Right forelimb (tissue), 1 donor: ENCODE measurements at regions not wholly inside any gene's neighbourhood (a gene's known extent, or its start where the extent isn't known, plus 50 kb on each side); places are given as distances from the start of the nearest gene placed in this dataset.
"Not testable (repeated sequence)": the region's sequence is repeated elsewhere in the genome, so short reads cannot be mapped to it uniquely, and the experiment has no call there.

Experiments
- DNase-seq: peaks from one replicate; pipeline ENCODE4 v3.0.0-alpha.2; 2018

DNA sequence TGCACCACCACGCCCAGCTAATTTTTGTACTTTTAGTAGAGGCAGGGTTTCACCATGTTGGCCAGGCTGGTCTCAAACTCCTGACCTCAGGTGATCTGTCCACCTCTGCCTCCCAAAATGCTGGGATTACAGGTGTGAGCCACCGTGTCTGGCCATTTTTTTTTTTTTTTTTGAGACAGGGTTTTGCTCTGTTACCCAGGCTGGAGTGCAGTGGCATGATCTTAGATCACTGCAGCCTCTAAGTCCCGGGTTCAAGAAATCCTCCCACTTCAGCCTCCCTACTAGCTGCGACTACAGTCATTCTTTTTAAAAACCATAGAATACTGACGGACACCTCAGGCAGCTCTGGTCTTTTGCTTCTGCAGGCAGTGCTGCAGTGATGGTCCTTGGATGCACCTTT is 54.9 kb upstream of the PTPN1 start:
- not testable (repeated sequence) for DNase-seq

DNA sequence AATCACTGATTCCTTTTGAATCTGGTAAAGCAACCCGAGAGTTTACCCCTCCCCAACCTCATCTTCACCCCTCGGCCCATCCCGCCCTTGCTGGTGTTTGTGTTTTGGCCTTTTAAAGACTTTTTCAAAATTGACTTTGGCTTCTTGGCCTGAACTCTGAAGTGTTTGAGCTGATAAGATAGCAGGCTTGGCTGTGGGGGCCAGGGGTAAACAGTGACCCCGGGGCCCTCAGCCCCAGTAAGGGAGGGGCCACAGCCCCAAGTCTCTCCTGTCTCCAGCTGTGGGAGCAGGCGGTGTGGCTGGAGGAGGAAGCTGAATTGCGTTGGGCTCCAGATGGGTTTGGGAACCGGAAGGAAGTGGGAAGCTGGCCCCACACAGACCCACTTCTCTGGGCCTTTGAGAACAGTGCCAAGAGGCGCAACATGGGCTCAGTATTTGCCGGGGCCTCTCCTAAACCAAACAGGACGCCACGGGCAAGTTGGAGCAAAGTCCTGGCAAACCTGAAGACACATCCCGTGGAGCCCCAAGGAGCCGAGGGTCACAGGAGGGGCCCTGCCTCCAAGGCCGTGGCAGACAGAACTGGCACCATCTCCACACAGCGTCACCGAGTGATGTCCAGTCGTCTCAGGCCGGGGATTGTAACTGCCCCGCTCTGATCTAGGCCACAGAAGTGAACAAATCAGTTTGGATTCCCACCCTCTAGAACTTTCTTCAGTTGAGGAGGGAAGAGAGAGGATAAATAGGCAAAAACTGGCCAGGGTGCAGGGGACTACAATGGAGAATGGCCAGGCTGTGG is 54.3 kb upstream of the PTPN1 start:
- DNase-seq, result no peak

DNA sequence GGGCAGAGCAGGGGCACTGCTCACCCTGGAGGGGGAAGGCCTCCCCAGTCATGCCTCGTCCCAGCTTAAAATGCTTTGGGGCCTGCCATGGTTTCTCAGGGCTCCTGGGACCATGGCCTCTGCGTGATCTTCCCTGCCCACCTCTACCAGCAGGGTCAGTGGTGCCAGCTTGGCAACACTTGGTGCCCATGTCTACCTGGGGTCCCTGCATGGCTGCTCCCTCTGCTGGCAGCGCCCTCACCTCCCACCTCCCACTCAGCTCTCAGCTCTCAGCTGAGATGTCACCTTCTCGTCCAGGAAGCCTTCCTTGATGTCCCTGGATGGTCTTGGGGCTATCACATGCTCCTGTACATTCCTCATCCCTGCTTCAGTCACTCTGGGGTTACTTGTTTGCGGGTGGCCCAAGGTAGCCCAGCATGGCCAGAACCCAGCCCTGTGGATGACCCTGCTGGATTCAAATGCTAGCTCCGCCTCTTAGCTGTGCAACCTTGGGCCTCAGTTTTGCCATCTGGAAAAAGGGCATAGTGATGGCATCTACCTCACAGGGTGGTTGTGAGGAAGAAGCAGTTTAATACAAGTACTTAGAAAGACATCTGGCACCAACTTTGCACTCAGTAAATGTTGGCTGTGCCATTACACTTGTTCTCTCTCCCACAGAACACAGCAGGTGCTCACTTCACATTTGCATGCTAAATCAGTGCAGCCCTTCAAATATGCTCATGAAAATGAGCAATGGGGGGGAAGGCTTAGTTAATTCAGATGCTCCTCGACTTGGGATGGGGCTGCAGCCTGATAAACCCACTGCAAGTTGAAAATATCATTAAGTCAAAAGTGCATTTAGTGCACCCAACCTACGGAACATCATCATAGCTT is 53.5 kb upstream of the PTPN1 start:
- DNase-seq, result no peak

DNA sequence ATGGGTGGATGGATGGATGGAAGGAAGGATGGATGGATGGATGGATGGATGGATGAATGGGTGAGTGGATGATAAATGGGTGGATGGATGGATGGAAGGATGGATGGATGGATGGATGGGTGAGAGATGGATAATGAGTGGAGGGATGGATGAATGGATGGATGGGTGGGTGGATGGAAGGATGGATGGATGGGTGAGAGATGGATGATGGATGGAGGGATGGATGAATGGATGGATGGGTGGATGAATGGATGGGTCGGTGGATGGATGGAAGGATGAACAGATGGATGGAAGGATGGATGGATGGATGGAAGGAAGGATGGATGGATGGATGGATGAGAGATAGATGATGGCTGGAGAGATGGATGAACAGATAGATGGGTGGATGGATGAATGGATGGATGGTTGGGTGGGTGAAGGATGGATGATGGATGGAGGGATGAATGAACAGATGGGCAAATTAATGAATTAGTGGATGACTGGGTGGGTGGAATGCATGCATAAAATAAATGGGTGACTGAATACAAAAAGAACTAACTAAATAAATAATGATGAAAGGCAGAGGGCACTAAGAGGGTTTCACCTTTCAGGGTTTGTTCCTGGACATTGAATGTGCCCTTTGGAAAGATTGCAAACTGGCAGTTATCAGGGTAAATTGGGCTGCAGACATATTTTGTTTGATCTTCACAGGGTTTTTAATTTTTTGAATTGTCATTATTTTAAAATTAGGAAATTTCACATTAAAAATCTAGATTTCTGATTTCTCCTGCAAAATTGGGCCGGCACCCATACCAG is 50.9 kb upstream of the PTPN1 start:
- DNase-seq, result no peak

DNA sequence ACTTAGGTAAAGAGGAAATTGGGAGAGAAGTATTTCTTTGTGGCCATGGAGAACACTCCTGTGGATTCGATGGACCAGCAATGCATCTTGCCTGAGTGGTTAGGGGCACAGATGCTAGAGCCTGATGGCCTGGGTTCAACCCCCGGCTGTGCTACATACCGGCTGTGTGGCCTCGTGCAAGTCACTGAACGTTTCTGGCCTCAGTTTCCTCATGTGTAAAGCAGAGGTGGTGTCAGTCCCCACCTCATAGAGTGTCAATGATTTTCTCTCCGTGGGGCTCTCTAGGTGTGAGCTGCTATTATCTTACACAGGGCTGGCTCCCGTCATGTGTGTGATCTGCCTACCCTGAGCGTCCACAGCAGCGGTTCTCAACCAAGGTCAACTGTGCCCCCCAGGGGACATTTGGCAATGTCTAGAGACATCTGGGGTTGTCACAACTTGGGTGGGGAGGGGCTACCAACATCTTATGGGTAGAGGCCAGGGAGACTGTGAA is 50.0 kb upstream of the PTPN1 start:
- DNase-seq, result no peak
